ES-I3 (cell line): ENCODE measurements at regions not wholly inside any gene's neighbourhood (a gene's known extent, or its start where the extent isn't known, plus 50 kb on each side); places are given as distances from the start of the nearest gene placed in this dataset.
"Not testable (repeated sequence)": the region's sequence is repeated elsewhere in the genome, so short reads cannot be mapped to it uniquely, and the experiment has no call there.

ENCODE experiments used
- H3K36me3 ChIP-seq: 2 replicates; pipeline ENCODE4 v1.6.1; 2013; ENCODE audit warnings: mild to moderate bottlenecking, low read length, control low read depth, moderate library complexity; ENCODE audit not compliant: insufficient read depth
- H3K4me1 ChIP-seq: 2 replicates; pipeline ENCODE4 v1.6.1; 2013; ENCODE audit warnings: mild to moderate bottlenecking, control low read depth, low read length; ENCODE audit not compliant: insufficient read depth
- H3K9ac ChIP-seq: 2 replicates; pipeline ENCODE4 v1.6.1; 2013; ENCODE audit warnings: low read depth, mild to moderate bottlenecking, low read length, moderate library complexity
- H3K9me3 ChIP-seq: 2 replicates; pipeline ENCODE4 v1.6.1; 2013; ENCODE audit warnings: mild to moderate bottlenecking, low read length, moderate library complexity; ENCODE audit not compliant: control insufficient read depth, insufficient read depth

DNA sequence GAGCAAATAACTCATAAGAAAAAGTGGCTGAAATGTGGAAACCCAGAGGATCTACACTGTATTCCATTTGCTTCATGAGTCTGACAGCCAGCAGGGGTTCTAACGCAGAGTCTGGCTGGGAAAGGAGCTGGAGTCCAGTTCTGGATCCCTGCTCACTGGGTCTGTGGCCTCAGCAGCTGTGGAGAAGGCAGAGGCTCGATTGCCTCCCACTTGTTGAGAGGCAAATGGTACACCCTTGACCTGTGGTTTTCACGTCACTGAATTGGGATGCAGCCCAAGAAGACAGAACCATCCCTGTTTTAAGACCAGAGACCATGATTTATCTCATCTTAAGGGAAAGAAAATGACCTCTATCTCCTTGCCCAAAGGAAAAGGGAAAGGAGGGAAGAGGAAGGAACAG lies 147.0 kb upstream of the NOCT start:
- H3K9ac ChIP-seq, result no peak overlapping the region
- no peaks in the 10 kb centered on the region for H3K36me3 ChIP-seq
- H3K4me1 ChIP-seq, result peaks cover 14% of the 10 kb centered on the region
- no peaks in the 10 kb centered on the region for H3K9me3 ChIP-seq

DNA sequence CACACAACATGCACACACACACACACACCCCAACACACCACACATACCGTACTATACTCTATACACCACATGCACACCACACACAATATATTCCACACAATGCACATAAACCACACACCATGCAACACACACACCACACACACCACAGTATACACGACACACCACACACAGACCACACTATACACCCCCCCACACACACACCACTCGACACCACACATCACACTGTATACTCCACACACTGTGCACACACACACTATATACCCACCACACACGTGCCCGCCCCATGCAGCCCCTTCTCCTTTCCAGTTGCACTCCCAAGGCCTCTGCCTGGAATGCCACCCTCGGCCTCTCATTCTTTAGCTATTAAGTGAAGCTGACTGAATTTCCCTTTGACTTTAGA lies 148.2 kb upstream of the NOCT start:
- Histone ChIP-seq H3K36me3 (no peaks in the 10 kb centered on the region), H3K9me3 (no peaks in the 10 kb centered on the region), H3K4me1 (peaks cover 14% of the 10 kb centered on the region), H3K9ac (no peak overlapping the region)

GRCh38 chr4:138866314-138866713 lies 149.3 kb upstream of the NOCT start:
- Histone ChIP-seq H3K9me3 (no peaks in the 10 kb centered on the region), H3K36me3 (no peaks in the 10 kb centered on the region), H3K9ac (no peak overlapping the region), H3K4me1 (peaks cover 11% of the 10 kb centered on the region)

DNA sequence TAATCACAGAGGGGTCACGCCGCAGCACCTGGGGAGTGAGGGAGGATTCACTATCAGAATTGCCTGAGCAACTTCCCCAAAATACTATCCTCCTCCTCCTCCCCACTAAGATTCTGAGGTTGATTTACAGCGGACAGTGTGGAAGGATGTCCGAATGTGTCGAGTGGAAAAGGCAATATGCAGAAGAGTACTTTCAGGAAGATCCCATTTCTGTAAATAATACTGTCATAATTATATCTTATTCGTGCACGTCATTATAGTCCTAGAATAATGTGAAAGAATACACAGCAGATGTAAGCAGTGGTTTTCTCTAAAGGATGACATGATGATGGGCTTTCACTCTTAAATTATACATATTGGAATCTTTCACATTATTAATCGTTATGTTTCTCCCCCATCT lies 149.8 kb upstream of the NOCT start:
- H3K4me1 ChIP-seq, result peaks cover 8% of the 10 kb centered on the region
- H3K9ac ChIP-seq, result no peak overlapping the region
- no peaks in the 10 kb centered on the region for H3K9me3 ChIP-seq
- no peaks in the 10 kb centered on the region for H3K36me3 ChIP-seq

DNA sequence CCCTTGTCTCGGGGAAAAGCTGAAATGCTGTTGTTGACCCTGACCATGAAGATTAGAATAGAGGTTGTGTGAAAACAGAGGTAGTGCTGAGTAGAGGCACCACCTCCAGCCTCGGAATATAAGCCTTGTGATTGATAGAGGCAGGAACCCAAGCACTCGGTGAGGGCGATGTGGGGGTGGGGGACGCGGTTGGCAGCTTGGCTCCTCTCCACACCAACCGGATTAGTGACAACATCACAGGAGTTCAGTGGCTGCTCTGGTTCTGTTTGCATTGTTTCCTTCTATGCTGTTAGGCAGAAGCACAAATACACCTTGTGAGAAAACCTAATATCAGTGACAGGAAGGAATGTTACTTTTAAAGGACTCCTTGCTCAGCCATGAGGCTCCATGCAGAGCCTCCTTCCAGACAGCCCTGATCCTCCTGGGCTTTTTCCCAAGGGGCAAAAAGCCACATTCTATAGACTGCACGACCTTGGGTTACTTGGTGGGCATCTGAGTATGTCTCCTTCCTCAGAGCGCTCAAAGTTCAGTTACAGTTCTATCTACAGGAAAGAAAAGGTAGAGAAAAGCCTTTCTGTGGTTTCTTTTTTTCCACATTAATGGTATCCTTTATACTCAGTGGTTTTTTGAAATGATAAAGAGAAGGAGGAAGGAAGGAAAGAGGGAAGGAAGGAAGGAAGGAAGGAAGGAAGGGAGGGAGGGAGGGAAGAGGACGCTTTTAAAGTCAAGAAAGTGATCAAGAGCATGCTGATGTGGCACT lies 150.4 kb upstream of the NOCT start:
- H3K9ac ChIP-seq, result no peak overlapping the region
- no peaks in the 10 kb centered on the region for H3K9me3 ChIP-seq
- H3K4me1 ChIP-seq, result 0 out of 2 replicates have a peak, but pooled peaks cover 3% of the 10 kb centered on the region
- no peaks in the 10 kb centered on the region for H3K36me3 ChIP-seq

DNA sequence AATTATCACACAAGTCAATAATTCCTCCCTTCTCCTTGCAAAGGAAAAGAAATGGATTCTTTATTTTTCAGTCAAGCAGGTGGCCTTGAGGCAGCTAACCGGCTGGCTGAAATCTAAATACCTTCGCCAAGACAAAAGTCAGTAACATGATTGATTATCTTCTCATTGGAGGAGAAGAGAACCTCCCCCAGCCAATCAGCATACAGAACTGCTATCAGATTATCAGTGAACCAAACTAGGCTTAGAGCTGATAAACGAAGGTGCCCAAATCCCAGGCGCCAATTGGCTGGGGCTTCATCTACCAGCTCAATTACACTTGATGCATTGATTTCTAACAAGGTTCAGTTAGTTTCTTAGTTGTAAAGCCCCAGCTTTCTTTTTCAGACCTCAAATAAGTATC lies 152.4 kb upstream of the NOCT start:
- Histone ChIP-seq H3K9ac (no peak overlapping the region), H3K9me3 (no peaks in the 10 kb centered on the region), H3K36me3 (no peaks in the 10 kb centered on the region), H3K4me1 (0 out of 2 replicates have a peak, but pooled peaks cover 3% of the 10 kb centered on the region)

- Histone ChIP-seq H3K9ac (no peak overlapping the region), H3K36me3 (no peaks in the 10 kb centered on the region), H3K4me1 (0 out of 2 replicates have a peak, but pooled peaks cover 3% of the 10 kb centered on the region), H3K9me3 (no peaks in the 10 kb centered on the region)
These were observed 154.4 kb upstream of the NOCT start for GRCh38 chr4:138861135-138861534.

DNA sequence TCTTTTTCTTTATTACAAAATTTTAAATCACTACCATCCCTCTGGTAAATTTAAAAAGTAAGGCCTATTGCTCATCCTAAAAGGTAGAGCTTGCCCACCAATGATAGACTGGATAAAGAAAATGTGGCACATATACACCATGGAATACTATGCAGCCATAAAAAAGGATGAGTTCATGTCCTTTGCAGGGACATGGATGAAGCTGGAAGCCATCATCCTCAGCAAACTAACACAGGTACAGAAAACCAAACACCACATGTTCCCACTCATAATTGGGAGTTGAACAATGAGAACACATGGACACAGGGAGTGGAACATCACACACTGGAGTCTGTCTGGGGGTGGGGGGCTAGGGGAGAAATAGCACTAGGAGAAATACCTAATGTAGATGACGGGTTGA lies 155.2 kb upstream of the NOCT start:
- not testable (repeated sequence) for H3K4me1 ChIP-seq, H3K9ac ChIP-seq, H3K36me3 ChIP-seq, H3K9me3 ChIP-seq

GRCh38 chr4:138859254-138859653 lies 156.3 kb upstream of the NOCT start:
- Histone ChIP-seq H3K4me1 (no peaks in the 10 kb centered on the region), H3K9ac (no peak overlapping the region), H3K9me3 (no peaks in the 10 kb centered on the region; the same call in 1 of the 2 replicates), H3K36me3 (no peaks in the 10 kb centered on the region)

GRCh38 chr4:138858419-138858818 lies 157.2 kb upstream of the NOCT start:
- Histone ChIP-seq H3K9me3 (no peaks in the 10 kb centered on the region; the same call in 1 of the 2 replicates), H3K36me3 (no peaks in the 10 kb centered on the region), H3K4me1 (no peaks in the 10 kb centered on the region), H3K9ac (no peak overlapping the region)

DNA sequence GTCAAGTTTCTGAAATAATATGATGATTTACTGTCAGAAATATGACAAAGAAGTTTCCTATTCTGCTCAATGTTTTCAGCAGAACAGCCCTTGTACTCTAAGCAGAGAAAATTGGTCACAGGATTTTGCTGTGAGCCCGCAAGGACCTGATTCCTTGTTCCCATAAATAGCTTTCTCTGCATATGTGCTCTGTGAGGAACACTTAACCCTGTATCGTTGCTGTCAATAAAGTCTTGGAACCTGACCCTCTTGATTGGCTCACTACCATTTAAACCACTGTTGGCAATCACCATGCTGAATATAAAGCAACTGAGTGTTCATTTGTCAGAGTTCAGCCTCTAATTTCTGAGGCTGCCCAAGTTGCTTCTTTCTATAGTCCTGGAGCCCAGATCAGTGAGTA lies 158.2 kb upstream of the NOCT start:
- Histone ChIP-seq H3K36me3 (no peaks in the 10 kb centered on the region), H3K9me3 (no peaks in the 10 kb centered on the region; the same call in 1 of the 2 replicates), H3K4me1 (no peaks in the 10 kb centered on the region), H3K9ac (no peak overlapping the region)

- H3K9me3 ChIP-seq, result no peaks in the 10 kb centered on the region; the same call in 1 of the 2 replicates
- no peaks in the 10 kb centered on the region for H3K36me3 ChIP-seq
- no peaks in the 10 kb centered on the region for H3K4me1 ChIP-seq
- H3K9ac ChIP-seq, result no peak overlapping the region
These were observed 162.9 kb upstream of the NOCT start for GRCh38 chr4:138852681-138853080.

GRCh38 chr4:138851391-138852335 lies 163.9 kb upstream of the NOCT start:
- H3K9ac ChIP-seq, result peak overlapping the region; percentile 35; the same call in 1 of the 2 replicates
- H3K36me3 ChIP-seq, result no peaks in the 10 kb centered on the region
- no peaks in the 10 kb centered on the region for H3K4me1 ChIP-seq
- H3K9me3 ChIP-seq, result no peaks in the 10 kb centered on the region; the same call in 1 of the 2 replicates

DNA sequence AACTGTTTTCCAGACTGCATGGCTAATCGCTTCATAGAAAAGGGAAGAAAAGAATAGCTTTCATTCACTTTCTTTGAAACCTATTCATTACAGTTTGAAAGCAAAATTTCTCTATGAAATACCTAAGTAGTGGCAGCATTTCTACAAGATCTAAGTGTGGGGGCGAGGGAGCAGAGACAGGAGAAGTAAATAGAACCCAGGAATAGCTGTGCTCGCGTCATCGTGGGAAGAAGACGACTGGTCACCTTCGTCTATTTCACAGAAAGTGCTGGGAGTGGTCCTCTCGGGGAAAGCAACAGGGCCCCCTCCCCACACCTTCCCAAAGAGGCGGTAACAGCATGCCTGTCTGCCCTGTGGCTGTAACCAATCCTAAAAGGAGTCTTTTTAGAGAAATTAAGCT lies 169.9 kb upstream of the NOCT start:
- Histone ChIP-seq H3K9me3 (no peaks in the 10 kb centered on the region), H3K36me3 (no peaks in the 10 kb centered on the region; the same call in 1 of the 2 replicates), H3K9ac (no peak overlapping the region), H3K4me1 (no peaks in the 10 kb centered on the region)
